NCI-H2029 treated with DMSO at 0.1 percent for 48 hours (cell line): ENCODE measurements at regions not wholly inside any gene's neighbourhood (a gene's known extent, or its start where the extent isn't known, plus 50 kb on each side); places are given as distances from the start of the nearest gene placed in this dataset.

Experiments
- DNase-seq: peaks from one replicate; lab custom pipeline; 2025; lab: John Stamatoyannopoulos, UW

DNA sequence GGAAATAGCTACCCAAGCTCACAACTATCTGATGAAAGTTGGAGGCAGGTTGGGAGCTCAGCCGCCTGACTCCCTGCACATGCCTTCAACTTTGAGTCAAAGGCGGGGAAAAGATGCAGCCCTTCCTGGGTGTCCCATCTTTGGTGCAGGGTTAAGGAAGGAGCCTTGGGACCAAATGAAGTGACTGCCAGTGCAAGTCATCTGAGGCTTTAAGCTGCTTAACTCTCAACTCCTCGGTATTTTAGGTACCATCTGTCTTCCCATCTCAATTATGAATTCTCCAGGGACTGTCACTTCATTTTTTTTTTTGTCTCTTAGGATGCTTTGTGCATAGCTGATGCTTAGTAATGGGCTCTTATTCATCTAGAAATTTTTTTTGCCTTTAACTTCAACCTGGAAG lies 408.8 kb upstream of the C2CD4B start:
- no peak for DNase-seq

DNA sequence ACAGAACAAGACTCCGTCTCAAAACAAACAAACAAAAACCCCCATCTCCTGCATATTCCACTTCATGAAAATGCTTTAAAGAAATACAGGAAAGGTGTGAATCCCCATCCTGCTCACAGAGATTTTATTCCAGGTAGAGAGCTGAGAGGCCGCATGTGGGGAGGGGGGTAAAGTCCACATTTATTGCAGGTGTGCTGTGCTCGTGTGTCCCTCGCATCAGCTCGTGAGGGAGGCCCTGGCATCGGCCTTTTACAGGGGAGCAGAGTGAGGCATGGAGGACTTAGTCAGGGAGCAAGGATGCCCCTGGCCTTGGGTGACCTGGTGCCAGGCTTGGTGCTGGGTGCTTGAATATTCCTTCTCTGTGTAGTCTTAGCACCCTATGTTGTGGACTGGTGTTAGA lies 413.5 kb upstream of the C2CD4B start:
- no peak for DNase-seq

DNA sequence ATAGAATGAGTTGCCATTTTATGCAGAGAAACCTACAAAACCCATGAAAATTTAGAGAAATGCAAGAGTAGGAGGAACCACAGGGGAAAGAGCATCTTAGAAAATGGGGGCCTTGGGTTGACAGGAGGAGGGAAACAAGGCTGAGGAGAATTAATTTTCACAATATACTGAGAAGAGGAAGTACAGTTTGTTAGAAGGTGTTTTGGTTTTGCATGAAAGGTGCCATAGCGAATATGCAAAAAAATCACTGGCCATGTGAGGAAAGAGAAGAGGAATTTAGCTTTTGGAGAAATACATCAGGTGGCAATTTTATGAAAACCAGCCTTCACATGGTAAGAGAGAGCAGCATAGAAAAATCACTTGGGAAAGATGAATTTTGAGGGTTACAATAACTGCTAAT lies 413.9 kb upstream of the C2CD4B start:
- DNase-seq, result no peak

DNA sequence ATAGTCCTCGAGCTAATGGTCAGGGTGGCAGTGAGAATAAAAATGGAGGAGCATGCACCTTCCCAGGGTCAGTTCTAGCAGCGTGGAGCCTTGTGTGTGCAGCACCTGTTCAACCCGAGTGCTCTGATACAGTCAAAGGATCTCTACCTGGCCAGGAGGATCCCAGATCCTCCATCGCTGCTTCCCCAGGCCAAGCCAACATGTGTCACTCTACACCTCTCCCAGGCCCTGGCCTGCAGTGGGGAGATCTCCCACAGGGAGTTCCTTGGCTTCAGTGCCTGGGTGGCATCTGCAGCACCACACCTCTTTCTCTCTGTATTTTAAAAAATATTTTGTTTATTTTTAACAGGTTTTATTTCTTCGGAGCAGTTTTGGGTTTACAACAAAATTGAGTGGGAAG lies 414.8 kb upstream of the C2CD4B start:
- DNase-seq, result no peak

DNA sequence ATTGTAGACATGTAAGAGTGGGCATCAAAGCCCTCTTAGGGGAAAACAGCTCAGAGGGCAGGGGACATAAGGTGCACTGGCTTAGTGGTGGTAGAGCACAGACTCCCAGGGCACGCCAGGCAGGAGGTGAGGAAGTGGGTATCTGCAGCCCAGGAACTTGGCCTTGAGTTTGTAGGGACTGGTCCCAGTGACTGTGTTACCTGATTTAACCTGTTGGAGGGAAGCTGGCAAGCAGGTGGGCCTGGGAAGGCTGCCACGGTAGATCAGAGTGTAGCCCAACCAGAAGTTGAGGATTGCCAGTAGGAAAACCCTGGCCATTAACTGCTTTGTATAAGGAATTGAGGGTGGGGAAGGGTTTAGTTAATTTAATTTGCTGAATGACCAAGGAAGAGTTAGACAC lies 417.5 kb upstream of the C2CD4B start:
- DNase-seq, result no peak

DNA sequence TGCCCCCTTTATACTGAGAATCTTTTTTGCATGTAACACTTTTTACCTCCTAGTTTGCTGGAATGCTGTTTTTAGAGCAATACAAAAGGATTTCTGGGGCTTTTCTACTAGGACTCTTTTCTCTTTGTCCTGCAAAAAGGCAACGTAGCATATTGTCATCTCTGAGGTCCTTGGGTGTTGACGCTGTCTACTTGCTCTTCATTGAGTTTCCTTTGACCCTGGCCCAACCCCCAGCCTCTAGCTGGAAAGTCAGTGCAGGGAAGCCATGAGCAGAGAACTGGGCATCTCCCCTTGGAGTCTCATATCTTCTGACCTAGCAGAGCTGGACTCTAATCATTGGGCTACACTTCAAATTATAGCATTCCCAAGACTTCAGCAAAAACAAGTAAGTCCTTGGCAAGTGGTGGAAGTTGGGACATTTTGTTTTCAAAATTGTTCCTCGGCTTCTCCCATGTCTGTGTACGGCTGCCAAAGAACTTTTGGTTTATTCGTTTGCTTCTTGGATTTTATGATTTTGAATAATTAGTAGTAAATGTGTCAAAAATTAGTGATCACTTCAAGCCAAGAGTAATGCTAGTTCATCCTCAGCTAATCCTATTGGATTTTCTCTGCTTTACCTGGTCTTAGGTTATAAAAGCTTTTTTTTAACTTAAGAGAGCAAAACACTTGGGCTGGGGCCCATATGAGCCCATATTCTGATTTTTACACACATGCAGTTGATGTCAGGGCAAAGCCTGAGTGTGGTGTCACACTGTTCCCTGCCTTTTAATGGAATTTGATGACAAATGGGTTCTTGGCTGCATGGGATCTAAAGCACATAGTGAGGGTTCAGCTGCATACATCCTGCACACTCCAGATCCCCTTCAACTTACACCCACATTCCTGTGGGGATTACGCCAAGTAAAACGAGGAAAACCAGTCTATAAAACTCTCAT lies 419.5 kb upstream of the C2CD4B start:
- no peak for DNase-seq

DNA sequence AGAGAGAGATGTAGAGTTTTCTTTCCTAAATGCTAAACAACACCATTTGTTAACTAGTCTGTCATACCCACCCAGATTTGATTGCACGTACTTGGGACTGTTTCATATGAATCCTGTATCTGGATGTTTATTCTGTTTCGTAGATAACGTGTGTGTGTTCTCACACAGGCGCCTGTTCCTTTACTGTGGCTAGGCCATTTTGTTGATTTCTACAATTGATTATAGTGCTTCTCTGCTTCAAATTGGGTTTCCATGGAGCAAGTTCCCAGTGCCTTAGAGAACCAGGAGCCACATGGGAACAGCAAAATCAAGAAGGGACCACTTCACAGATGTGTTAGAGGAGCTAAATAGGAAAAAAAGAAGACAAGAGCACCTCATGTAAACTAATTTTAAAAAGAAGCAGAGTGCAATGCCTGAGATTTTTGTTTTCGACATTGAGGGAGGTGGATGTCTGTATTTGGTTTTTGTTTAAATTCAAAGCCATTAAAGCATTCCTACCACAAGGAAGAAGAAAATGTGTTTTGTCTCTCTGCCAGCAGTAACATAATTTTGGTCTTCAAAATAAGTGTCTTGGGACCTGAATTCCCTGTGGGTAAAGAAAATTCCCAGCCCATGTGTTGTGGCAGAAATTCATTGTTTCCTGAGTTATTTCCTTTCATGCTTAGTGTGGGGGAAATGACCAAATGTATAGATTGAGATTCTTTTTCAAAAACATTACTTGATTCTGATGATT lies 424.0 kb upstream of the C2CD4B start:
- no peak for DNase-seq

DNA sequence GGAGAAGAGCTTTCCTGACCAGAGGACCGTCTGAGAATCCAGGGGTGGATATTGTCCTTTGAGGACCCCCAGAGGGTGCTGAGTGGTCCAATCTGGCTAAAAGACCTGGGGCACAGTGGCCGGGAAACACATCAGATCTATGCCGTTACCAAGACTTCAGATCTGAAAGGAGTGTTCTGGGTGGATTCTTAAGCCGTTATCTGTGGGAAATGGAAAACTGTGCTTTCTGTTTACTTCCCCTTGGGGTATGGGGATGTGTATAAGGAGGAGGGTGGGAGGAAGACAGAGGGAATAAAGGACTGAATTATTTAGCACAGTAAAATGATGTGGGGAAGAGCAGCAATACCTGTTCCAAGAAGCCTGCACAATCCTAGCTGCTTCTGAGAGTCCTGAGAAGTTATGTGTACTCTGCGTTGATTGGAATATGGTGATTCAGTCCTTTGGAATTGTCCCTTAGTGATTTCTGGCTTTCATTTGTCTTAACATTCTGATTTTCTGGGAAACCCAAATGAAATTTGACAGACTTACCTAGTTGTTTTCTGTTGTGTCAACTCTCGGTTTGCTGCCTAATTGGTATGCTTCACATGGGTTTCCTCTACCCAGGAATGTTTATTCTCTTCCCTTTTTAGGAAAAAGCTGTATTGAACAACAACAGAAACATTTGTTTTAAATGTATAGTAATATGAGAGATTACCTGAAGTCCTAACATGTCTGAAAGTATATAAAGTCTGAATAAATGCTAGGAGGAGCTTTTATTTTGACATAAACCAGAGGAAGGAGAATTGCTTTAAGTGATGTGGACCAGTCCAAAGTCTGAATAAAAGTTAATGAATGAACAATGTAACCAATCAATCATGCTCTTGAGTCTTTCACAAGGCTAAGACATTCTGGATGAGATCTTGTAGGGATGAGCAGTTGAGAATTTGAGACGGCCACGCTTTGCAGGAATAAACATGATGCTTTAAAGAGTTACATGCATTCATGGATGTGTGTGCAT lies 427.1 kb upstream of the C2CD4B start:
- DNase-seq, result no peak

DNA sequence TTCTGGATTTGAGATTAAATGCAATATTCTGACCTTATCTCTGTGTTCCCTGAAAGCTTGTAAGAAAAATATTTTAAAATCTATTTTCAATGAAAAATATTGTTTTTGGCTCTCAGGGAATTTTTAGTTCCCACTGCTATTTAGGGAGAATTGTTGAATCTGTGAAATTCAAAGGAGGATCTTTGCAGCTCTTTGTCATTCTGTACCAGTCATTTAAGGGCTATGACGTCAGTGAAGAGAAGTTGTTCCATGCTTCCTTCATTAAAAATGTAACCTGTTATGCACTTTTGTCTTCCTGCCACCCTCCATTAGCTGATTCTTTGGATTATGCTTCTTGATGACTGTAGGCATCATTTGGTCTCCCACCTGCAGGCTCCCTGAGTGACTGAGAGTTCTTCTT lies 427.8 kb upstream of the C2CD4B start:
- no peak for DNase-seq

DNA sequence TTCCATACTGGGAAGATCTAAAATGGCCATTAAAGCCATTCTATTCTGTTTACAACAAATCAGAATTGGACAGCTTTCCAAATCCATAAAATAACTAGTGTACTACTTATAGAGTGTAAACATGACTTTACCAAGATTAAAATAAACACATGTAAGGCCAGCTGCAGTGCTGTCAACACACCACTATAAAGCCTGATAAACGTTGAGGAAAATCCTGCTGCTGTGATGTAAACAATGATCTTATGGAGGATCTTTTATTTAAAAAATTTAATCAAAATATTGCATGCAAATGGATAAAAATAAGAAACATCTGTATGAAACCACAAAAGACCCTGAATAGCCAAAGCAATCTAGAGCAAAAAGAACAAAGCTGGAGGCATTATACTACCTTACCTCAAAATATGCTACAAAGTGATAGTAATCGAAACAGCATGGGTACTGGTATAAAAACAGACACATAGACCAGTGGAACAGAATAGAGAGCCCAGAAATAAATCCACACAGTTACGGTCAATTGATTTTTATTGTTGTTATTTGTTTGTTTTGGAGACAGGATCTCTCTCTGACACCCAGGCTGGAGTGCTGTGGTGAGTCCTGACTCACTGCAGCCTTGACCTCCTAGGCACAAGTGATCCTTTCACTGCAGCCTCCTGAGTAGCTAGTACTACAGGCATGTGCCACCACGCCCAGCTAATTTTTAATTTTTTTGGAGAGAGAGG lies 428.8 kb upstream of the C2CD4B start:
- peak; percentile 5 for DNase-seq

DNA sequence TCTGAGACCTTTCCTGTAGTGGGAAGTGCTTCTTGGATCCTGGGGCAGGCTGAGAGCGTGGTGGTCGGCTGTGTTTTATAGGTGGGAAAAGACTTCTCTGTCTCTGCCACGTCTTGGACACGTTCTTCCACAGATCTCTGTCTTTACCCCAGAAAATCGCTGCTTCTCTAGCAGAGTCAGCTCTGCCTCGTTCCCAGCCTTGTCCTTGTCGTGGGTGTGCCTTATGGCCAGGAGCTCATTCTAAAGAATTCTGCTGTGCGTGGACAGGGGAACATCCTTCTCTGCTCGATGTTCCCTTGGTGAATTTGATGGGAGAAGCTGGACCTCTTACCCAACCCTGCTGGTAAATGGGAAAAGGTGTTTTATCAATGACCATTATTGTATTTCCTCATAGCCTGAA lies 433.1 kb upstream of the C2CD4B start:
- DNase-seq, result no peak

DNA sequence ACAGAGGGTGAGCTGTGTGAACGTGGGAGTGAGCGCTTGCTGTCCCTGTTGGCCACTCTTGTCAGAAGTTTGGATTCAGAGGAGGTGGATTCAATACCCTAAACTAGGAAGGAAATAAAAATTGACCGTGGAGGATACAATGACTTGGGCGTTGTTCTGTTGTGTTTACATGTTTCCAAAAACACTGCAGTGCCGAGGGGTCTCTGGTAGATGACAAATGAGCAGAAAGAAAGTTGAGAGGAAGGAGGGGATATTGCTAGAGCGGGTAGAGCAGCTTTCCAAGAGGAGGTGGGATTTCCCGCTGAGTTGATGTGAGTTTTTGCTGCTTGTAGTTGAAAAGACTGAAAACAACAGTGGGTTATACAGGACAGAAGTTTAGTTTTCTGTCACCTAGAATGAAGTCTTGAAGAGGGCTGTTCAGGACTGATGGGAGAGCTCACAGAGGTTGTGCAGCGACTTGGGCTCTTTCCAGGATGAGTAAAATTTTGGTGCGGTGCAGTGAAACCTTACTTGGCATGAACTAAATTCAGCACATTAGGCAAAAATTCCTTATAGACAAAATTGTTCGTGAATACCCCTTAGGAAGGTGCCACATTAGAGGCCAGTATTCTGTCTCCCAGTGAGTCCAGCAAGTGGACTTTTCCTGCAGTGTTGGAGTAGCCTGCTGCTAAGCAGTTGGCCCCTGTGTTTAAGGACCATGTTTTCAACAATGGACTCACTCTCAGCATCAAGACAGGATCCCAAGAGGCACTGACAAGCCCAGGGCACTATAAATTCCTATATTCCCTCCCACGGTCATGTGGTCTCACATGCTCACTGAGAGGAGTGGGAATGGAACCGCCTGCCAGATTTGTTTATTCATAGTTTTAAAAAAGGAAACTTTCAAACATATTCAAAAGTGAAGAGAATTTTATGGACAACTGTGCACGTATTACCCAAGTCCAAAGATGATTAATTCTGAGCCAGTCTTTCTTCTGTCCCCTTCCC lies 435.0 kb upstream of the C2CD4B start:
- DNase-seq, result no peak

DNA sequence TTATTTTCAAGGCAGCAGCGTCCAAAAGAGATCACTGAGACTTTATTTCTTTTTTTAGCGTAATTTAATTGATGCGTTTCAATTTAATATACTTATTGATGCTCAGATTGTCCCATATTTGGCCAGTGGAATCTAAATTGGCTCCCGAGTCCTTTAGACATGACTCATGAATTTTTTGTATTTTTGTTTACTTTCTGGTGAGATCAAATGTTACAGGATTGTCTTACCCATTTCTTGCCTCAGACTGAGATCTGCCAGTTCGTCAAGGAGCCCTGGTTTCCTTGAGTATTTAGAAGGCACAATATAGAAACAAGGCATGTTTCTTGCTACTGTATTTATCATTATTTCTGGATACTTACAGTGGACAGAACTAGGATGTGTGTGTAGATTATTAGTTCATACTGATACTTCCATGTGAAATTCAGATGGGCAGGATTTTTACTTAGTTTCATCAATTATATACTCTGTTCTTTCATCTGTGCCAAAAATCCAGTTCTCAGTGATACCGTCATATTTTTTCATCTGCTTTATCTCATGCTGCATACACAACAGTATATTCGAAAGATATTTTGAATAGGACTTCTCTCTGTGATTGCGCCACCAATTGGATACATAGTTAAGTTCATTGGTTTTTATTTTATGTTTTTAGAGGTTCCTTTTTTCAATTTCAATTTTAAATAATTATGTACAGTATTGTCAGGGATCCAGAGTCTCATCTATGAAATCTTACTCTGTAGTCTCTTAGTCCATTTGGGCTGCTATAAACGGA lies 436.9 kb upstream of the C2CD4B start:
- no peak for DNase-seq

DNA sequence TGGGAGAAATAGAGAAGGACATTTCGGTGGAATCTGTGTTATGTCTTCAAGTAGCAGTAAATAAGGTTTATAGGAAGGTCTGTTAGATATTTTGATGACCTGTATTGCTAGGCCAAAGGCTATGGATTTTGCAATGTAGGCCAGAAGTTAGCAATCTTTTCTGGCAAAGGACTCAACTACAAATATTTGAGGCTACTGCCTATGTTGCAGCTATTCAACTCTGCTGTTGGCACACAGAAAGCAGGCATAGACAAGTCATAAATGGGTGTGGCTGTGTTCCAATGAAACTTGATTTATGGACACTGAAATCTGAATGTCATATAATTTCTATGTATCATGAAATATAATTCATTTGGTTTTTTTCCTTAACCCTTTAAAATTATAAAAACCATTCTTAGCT lies 438.7 kb upstream of the C2CD4B start:
- no peak for DNase-seq

DNA sequence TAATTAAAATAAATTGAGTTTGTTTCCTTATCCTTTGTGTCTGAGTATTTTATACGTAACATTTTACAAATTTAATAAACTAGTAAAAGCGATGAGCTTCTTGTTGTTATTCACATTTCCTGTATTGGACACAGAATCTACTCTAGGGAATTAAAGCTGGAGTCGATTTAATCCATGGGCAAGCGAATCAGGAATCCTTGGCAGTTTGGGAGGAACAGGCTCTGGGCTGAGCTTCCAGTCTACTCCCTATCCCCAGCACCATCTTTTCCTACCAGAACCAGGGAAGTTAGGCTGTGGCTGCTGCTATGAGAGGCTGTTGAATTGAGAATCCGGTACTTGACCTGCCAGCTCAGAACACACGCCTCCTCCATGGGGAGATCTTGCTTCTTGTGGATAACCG lies 437.3 kb upstream of the TPM1 start:
- no peak for DNase-seq

DNA sequence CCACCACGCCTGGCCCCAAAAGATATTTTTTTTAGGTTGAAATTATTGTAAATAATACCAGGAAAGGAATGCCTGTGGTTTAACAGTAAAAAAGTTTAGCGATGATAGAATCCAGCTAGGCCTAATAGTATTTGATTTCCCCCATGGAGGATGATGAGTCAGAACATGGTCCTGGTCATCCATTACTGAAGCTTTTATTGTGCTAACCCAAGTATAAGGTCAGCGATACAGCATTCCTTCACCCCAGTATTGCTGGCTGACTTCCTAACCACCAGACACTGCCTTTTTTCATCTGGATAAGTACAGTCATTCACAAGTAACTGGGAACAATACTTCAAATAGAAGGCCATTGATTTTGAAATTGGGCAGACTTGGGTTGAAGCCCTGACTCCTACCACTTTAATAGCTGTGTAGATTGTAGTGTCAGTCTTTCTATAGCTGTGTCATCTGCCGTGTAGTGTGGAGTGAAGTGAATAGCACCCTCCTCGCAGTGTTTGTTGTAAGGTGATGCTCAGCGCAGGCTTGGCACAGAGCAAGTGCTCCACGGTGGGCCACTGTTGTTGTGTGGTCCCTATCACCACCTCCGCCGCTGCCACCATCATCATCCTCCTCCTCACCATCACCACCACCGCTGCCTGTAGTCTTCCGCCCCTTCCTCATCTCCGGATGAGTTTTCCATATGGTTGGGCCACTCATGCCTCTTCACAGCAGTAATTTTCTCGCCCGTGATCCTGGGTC lies 436.0 kb upstream of the TPM1 start:
- DNase-seq, result no peak

DNA sequence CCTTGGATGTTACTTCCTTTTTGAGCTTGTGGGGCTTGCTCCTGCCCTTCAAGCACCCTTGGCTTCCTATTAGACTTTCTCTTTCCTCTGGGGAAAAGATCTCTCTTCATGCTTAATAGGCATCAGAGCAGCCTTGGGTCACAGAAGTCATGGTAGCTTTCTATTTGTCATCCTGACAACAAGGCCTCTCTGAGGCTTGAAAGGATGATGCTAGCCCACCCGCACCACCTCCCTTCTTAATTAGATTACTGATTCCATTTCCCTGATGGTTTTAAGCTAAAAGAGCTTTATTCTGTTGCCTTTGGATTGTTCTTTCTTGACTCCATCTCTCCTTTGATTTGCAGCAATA lies 435.5 kb upstream of the TPM1 start:
- DNase-seq, result no peak

DNA sequence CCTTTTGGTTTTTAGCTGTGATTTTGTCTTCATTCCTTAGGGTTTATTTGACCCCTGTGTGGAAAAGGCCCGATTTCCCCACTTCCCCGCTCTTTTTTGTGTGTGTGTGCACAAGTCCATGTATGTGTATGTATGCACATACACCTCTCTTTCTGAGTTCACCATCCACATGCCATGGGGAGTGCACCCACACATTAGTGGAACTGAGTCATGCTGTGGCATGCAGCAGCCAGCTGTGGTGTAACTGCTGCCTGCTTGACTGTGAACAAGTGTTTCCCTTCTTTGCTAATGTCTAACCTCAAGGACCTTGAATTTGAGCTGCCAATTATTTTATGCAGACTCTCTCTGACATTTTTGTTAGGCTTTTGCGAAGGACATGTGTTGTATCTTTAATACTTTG lies 434.9 kb upstream of the TPM1 start:
- DNase-seq, result no peak

DNA sequence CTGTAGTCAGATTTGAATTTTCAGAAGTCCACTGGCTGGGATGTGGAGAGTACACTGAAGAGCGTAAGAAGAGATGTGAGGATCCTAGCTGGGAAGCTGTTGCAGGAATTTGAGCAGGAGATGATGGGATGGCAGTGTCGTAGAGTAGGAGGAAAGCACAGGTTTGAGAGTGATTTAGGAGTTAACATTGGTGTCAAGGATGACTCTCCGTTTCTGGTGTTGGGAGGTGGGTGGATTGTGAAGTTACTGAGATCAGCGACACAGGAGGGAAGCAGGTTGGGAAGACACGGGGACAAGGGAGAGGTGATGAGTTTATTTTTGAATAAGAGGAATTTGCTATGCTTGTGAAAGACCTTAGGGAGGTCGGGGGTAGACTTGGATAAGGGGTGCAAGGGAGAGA lies 434.2 kb upstream of the TPM1 start:
- DNase-seq, result no peak
